DND-41 (cell line): ENCODE measurements at regions not wholly inside any gene's neighbourhood (a gene's known extent, or its start where the extent isn't known, plus 50 kb on each side); places are given as distances from the start of the nearest gene placed in this dataset.
A peak's percentile ranks its signal among the peaks of the same experiment; 100 is the strongest.

Experiments used
- ATAC-seq: fragments of 200-7000 bp; cut with Tn5 transposase; 3 replicates; pipeline ENCODE4 v1.9.1; 2021; ENCODE audit warnings: low read depth; ENCODE audit not compliant: insufficient read depth
- DNase-seq: peaks from one replicate; pipeline ENCODE4 v3.0.0-alpha.2; 2020
- H2AFZ ChIP-seq: 2 replicates; pipeline ENCODE4 v1.6.0; 2012; ENCODE audit warnings: low read depth, low read length
- H3K27ac ChIP-seq: 2 replicates; pipeline ENCODE4 v1.5.1; 2012; ENCODE audit warnings: low read length, inconsistent platforms
- H3K27me3 ChIP-seq: fragments of 200-600 bp; sonication (generic); 2 replicates; pipeline ENCODE4 v1.6.0; 2012; ENCODE audit warnings: low read length, mild to moderate bottlenecking, inconsistent platforms; ENCODE audit not compliant: insufficient read depth, poor library complexity
- H3K36me3 ChIP-seq: 2 replicates; pipeline ENCODE4 v1.5.1; 2012; ENCODE audit warnings: low read length, inconsistent platforms; ENCODE audit not compliant: insufficient read depth
- H3K4me1 ChIP-seq: 2 replicates; pipeline ENCODE4 v1.5.1; 2012; ENCODE audit warnings: mild to moderate bottlenecking, low read length; ENCODE audit not compliant: insufficient read depth
- H3K4me2 ChIP-seq: 2 replicates; pipeline ENCODE4 v1.6.0; 2012; ENCODE audit warnings: mild to moderate bottlenecking, moderate library complexity, low read length, inconsistent platforms; ENCODE audit not compliant: insufficient read depth
- H3K4me3 ChIP-seq, 2 experiments: fragments of 200-600 bp in 1 of 2; shearing (Covaris generic) in 1 of 2; 2 replicates each; pipeline ENCODE4 v1.5.1; 2012 to 2016; ENCODE audit warnings: inconsistent platforms in 2 of 2, low read length in 2 of 2, mild to moderate bottlenecking in 2 of 2, low read depth in 1 of 2, moderate library complexity in 1 of 2
- H3K79me2 ChIP-seq: 2 replicates; pipeline ENCODE4 v1.6.0; 2012; ENCODE audit warnings: low read length, inconsistent platforms; ENCODE audit not compliant: insufficient read depth
- H3K9ac ChIP-seq: 2 replicates; pipeline ENCODE4 v1.6.0; 2012; ENCODE audit warnings: low read depth, mild to moderate bottlenecking, inconsistent platforms, low read length, moderate library complexity
- H3K9me3 ChIP-seq: 2 replicates; pipeline ENCODE4 v1.5.1; 2012; ENCODE audit warnings: low read length, moderate library complexity, mild to moderate bottlenecking, inconsistent platforms; ENCODE audit not compliant: insufficient read depth, severe bottlenecking
- H4K20me1 ChIP-seq: 2 replicates; pipeline ENCODE4 v1.6.0; 2012; ENCODE audit warnings: low read length; ENCODE audit not compliant: insufficient read depth
- EZH2 ChIP-seq: IDR thresholded peaks from 3 replicates; pipeline ENCODE4 v1.6.1; 2012; ENCODE audit warnings: borderline replicate concordance, low read depth, mild to moderate bottlenecking, moderate library complexity, low read length, inconsistent platforms; ENCODE audit not compliant: severe bottlenecking
- TF ChIP-seq, protein P1 (sequence below): IDR thresholded peaks from 2 replicates; pipeline ENCODE4 v1.5.1; 2012; ENCODE audit warnings: borderline replicate concordance, low read length, moderate library complexity, mild to moderate bottlenecking; ENCODE audit not compliant: poor library complexity, severe bottlenecking; ENCODE audit errors: extremely low read depth

GRCh38 chr6:82712826-82713225 is 349.2 kb downstream of the TPBG start:
- no peaks in the 10 kb centered on the region for H3K4me1 ChIP-seq
- H3K27me3 ChIP-seq, result no peaks in the 10 kb centered on the region
- H2AFZ ChIP-seq, result no peak overlapping the region
- no peaks in the 10 kb centered on the region for H3K36me3 ChIP-seq
- ATAC-seq, result no peak
- peaks cover 3% of the 10 kb centered on the region for H3K9me3 ChIP-seq
- DNase-seq, result no peak
- no peak overlapping the region for H3K4me3 ChIP-seq
- no peak overlapping the region for H3K9ac ChIP-seq
- H4K20me1 ChIP-seq, result no peaks in the 10 kb centered on the region
- no peak overlapping the region for H3K4me2 ChIP-seq
- H3K79me2 ChIP-seq, result no peaks in the 10 kb centered on the region
- H3K27ac ChIP-seq, result no peak overlapping the region
- TF ChIP-seq, protein P1, sequence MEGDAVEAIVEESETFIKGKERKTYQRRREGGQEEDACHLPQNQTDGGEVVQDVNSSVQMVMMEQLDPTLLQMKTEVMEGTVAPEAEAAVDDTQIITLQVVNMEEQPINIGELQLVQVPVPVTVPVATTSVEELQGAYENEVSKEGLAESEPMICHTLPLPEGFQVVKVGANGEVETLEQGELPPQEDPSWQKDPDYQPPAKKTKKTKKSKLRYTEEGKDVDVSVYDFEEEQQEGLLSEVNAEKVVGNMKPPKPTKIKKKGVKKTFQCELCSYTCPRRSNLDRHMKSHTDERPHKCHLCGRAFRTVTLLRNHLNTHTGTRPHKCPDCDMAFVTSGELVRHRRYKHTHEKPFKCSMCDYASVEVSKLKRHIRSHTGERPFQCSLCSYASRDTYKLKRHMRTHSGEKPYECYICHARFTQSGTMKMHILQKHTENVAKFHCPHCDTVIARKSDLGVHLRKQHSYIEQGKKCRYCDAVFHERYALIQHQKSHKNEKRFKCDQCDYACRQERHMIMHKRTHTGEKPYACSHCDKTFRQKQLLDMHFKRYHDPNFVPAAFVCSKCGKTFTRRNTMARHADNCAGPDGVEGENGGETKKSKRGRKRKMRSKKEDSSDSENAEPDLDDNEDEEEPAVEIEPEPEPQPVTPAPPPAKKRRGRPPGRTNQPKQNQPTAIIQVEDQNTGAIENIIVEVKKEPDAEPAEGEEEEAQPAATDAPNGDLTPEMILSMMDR, result peak; percentile 43
- no peak for TF ChIP-seq EZH2

DNA sequence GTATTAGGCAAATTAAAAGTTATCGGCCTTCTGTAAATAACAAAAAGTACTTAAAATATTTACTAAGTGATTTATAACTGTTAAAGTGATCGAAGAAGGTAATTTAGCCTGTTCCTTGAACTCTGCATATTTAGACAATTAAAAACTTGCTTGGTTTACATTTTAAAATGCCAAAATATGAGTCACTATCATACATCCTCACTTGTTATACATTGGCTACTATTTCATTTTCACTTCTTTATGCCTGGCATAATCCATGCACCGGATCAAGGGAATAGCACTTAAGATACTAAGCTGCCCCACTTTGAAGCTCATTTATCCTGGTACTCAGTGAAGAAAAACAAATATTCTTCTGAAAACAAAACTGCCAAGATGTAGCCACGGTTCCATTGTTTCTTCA is 344.6 kb downstream of the UBE3D start:
- H3K4me1 ChIP-seq, result no peaks in the 10 kb centered on the region
- ATAC-seq (no peak), DNase-seq (no peak)
- no peak overlapping the region for H3K27ac ChIP-seq
- no peak overlapping the region for H3K9ac ChIP-seq
- H3K27me3 ChIP-seq, result no peaks in the 10 kb centered on the region
- no peak for TF ChIP-seq EZH2
- TF ChIP-seq, protein P1, result no peak
- no peaks in the 10 kb centered on the region for H4K20me1 ChIP-seq
- H3K36me3 ChIP-seq, result no peaks in the 10 kb centered on the region
- no peaks in the 10 kb centered on the region for H3K79me2 ChIP-seq
- no peak overlapping the region for H2AFZ ChIP-seq
- no peak overlapping the region for H3K4me2 ChIP-seq
- H3K9me3 ChIP-seq, result no peaks in the 10 kb centered on the region
- H3K4me3 ChIP-seq, result no peak overlapping the region

DNA sequence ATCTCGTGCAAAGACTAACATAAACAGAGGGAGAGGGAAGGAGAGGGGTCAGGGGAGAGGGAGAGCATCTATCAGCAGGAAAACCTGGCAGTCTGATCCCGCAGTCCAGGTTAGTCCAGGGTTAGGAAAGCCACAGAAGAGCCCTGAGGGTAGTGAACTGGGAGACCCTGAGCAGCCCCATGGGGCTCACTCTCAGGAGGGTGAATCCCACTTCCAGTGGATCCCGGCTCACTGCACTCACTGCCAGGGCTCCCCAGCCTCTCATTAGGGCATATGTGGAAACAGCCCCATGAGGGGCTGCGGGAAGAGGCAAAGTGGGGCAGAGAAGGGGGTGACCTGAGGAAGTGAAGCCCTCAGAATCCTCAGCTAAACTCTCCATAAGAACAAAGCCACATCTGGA is 329.9 kb downstream of the UBE3D start:
- DNase-seq (no peak), ATAC-seq (no peak)
- no peaks in the 10 kb centered on the region for H3K9me3 ChIP-seq
- no peaks in the 10 kb centered on the region for H3K79me2 ChIP-seq
- H4K20me1 ChIP-seq, result no peaks in the 10 kb centered on the region
- H3K4me2 ChIP-seq, result no peak overlapping the region
- H3K27ac ChIP-seq, result no peak overlapping the region
- H3K4me3 ChIP-seq, result no peak overlapping the region
- no peak for TF ChIP-seq EZH2
- TF ChIP-seq, protein P1, result no peak
- no peaks in the 10 kb centered on the region for H3K27me3 ChIP-seq
- H3K9ac ChIP-seq, result no peak overlapping the region
- no peaks in the 10 kb centered on the region for H3K36me3 ChIP-seq
- no peaks in the 10 kb centered on the region for H3K4me1 ChIP-seq
- no peak overlapping the region for H2AFZ ChIP-seq

GRCh38 chr6:82737965-82738364 is 327.7 kb downstream of the UBE3D start:
- no peaks in the 10 kb centered on the region for H4K20me1 ChIP-seq
- no peaks in the 10 kb centered on the region for H3K9me3 ChIP-seq
- H3K79me2 ChIP-seq, result no peaks in the 10 kb centered on the region
- DNase-seq (no peak), ATAC-seq (no peak)
- no peaks in the 10 kb centered on the region for H3K36me3 ChIP-seq
- no peaks in the 10 kb centered on the region for H3K27me3 ChIP-seq
- H3K4me1 ChIP-seq, result no peaks in the 10 kb centered on the region
- no peak overlapping the region for H3K27ac ChIP-seq
- no peak overlapping the region for H2AFZ ChIP-seq
- TF ChIP-seq, protein P1, result no peak
- no peak for TF ChIP-seq EZH2
- H3K4me3 ChIP-seq, result no peak overlapping the region
- no peak overlapping the region for H3K4me2 ChIP-seq
- no peak overlapping the region for H3K9ac ChIP-seq
